OCI-LY3 (cell line): ENCODE measurements at regions not wholly inside any gene's neighbourhood (a gene's known extent, or its start where the extent isn't known, plus 50 kb on each side); places are given as distances from the start of the nearest gene placed in this dataset.

Experiments
- EZH2phosphoT487 ChIP-seq: fragments of 200-600 bp; shearing (Covaris generic); IDR thresholded peaks from 2 replicates; pipeline ENCODE4 v1.6.1; 2018; ENCODE audit warnings: antibody characterized with exemption, mixed run types, low read depth
- TF ChIP-seq, protein P1 (sequence below): fragments of 200-600, 300-600 bp; sonication (generic); IDR thresholded peaks from 2 replicates; pipeline ENCODE4 v1.5.1; 2014; ENCODE audit warnings: antibody characterized with exemption, low read length, low read depth

- TF ChIP-seq EZH2phosphoT487, result no peak
- TF ChIP-seq, protein P1, sequence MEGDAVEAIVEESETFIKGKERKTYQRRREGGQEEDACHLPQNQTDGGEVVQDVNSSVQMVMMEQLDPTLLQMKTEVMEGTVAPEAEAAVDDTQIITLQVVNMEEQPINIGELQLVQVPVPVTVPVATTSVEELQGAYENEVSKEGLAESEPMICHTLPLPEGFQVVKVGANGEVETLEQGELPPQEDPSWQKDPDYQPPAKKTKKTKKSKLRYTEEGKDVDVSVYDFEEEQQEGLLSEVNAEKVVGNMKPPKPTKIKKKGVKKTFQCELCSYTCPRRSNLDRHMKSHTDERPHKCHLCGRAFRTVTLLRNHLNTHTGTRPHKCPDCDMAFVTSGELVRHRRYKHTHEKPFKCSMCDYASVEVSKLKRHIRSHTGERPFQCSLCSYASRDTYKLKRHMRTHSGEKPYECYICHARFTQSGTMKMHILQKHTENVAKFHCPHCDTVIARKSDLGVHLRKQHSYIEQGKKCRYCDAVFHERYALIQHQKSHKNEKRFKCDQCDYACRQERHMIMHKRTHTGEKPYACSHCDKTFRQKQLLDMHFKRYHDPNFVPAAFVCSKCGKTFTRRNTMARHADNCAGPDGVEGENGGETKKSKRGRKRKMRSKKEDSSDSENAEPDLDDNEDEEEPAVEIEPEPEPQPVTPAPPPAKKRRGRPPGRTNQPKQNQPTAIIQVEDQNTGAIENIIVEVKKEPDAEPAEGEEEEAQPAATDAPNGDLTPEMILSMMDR, result no peak
Measured at GRCh38 chr12:4002601-4003000, 129.4 kb upstream of the PARP11 start.
